Osteoblast (primary cell): ENCODE measurements at regions not wholly inside any gene's neighbourhood (a gene's known extent, or its start where the extent isn't known, plus 50 kb on each side); places are given as distances from the start of the nearest gene placed in this dataset.

Experiments used
- DNase-seq: peaks from one replicate; pipeline ENCODE4 v3.0.0; 2011; ENCODE audit warnings: low spot score, mixed read lengths; ENCODE audit not compliant: insufficient read length; ENCODE audit errors: missing footprints
- H2AFZ ChIP-seq: 2 replicates; pipeline ENCODE4 v1.6.0; 2011; ENCODE audit warnings: mild to moderate bottlenecking, low read length
- H3K27ac ChIP-seq: 2 replicates; pipeline ENCODE4 v1.5.1; 2011; ENCODE audit warnings: mild to moderate bottlenecking, low read depth, low read length, moderate library complexity
- H3K27me3 ChIP-seq: 2 replicates; pipeline ENCODE4 v1.6.0; 2012; ENCODE audit warnings: mild to moderate bottlenecking, control low read depth, inconsistent platforms, low read length, moderate library complexity; ENCODE audit not compliant: insufficient read depth
- H3K36me3 ChIP-seq: 2 replicates; pipeline ENCODE4 v1.5.1; 2011; ENCODE audit warnings: mild to moderate bottlenecking, low read length, control low read depth, moderate library complexity; ENCODE audit not compliant: insufficient read depth
- H3K4me1 ChIP-seq: 2 replicates; pipeline ENCODE4 v1.5.1; 2011; ENCODE audit warnings: mild to moderate bottlenecking, low read length, control low read depth, moderate library complexity; ENCODE audit not compliant: insufficient read depth
- H3K4me2 ChIP-seq: 2 replicates; pipeline ENCODE4 v1.6.0; 2011; ENCODE audit warnings: mild to moderate bottlenecking, low read length; ENCODE audit not compliant: insufficient read depth
- H3K4me3 ChIP-seq: fragments of 200-600 bp; sonication (generic); 3 replicates; pipeline ENCODE4 v1.5.1; 2012; ENCODE audit warnings: mild to moderate bottlenecking, low read length, inconsistent platforms; ENCODE audit not compliant: insufficient read depth
- H3K79me2 ChIP-seq: 2 replicates; pipeline ENCODE4 v1.6.0; 2012; ENCODE audit warnings: mild to moderate bottlenecking, low read length, control low read depth, inconsistent platforms; ENCODE audit not compliant: insufficient read depth
- H3K9me3 ChIP-seq: 2 replicates; pipeline ENCODE4 v1.5.1; 2011; ENCODE audit warnings: low read depth, low read length, control low read depth
- H4K20me1 ChIP-seq: 2 replicates; pipeline ENCODE4 v1.6.0; 2012; ENCODE audit warnings: mild to moderate bottlenecking, low read length, control low read depth; ENCODE audit not compliant: insufficient read depth
- CTCF ChIP-seq: IDR thresholded peaks from 2 replicates; pipeline ENCODE4 v1.5.1; 2011; ENCODE audit warnings: mild to moderate bottlenecking, low read depth, low read length, moderate library complexity; ENCODE audit errors: extremely low read depth

DNA sequence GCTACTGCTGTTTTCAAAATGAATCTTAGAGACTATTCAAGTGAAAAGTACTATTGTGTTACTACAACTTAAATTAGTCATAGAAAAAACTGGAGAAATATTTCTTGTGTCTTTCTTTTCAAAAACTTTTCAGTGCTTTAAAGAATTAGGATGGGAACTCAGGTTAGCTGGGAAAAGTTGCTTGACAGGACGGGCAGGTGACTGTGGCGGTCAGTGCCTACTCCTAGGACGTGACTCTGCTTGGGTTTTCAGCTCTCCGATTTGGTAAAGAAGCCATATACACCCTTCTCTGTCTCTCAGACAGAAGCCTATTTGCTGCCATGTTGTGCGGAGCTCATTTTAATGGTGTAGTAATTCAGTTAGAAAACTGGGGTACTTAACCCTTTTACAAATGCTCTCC, 89.8 kb upstream of the CACNA2D3 start:
- Histone ChIP-seq H3K27me3 (no peaks in the 10 kb centered on the region), H2AFZ (no peak overlapping the region), H3K9me3 (no peaks in the 10 kb centered on the region), H3K4me3 (no peak overlapping the region), H3K79me2 (no peaks in the 10 kb centered on the region), H3K4me2 (no peak overlapping the region), H3K4me1 (no peaks in the 10 kb centered on the region), H3K27ac (no peak overlapping the region), H4K20me1 (no peaks in the 10 kb centered on the region), H3K36me3 (no peaks in the 10 kb centered on the region)
- DNase-seq, result no peak
- TF ChIP-seq CTCF, result no peak

DNA sequence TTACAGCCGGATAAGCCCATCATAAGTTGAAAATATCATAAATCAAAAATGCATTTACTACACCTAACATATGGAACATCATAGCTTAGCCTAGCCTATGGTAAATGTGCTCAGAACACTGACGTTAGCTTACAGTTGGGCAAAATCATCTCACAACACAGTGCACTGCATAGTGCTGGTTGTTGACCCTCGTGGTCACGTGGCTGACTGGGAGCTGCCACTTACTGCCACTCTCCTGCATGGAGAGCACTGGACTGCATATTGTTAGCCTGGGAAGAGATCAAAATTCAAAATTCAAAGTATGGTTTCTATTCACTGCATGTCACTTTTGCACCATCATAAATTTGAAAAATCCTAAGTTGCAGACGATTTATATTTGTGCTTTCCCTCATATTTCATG, 94.0 kb upstream of the CACNA2D3 start:
- H3K9me3 ChIP-seq, result no peaks in the 10 kb centered on the region
- TF ChIP-seq CTCF, result no peak
- H3K36me3 ChIP-seq, result no peaks in the 10 kb centered on the region
- H3K4me1 ChIP-seq, result no peaks in the 10 kb centered on the region
- DNase-seq, result no peak
- no peaks in the 10 kb centered on the region for H3K79me2 ChIP-seq
- no peak overlapping the region for H3K4me2 ChIP-seq
- no peak overlapping the region for H2AFZ ChIP-seq
- no peaks in the 10 kb centered on the region for H4K20me1 ChIP-seq
- no peak overlapping the region for H3K4me3 ChIP-seq
- no peaks in the 10 kb centered on the region for H3K27me3 ChIP-seq
- no peak overlapping the region for H3K27ac ChIP-seq

DNA sequence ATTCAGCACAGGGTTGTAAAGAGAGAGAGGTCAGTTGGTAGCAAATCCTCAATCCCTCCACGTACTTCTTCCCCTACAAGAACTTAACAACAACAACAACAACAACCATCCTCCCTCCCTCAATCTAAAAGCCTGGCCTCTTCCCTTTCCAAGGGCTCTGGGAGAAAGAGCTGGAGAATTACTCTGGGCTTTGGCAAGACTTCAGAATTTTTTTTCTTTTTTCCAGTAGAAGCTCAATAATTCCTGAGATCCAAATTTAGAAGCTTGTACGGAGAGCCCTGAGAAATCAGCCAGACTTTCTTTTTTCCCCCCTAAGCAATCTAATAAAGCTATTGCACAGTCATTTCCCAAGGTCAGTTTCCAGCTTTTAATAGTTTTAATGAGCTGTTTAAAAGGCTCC, 95.8 kb upstream of the CACNA2D3 start:
- Histone ChIP-seq H3K9me3 (no peaks in the 10 kb centered on the region), H3K27me3 (no peaks in the 10 kb centered on the region), H4K20me1 (no peaks in the 10 kb centered on the region), H3K27ac (no peak overlapping the region), H3K79me2 (no peaks in the 10 kb centered on the region), H3K4me2 (no peak overlapping the region), H3K36me3 (no peaks in the 10 kb centered on the region), H2AFZ (no peak overlapping the region), H3K4me1 (no peaks in the 10 kb centered on the region), H3K4me3 (no peak overlapping the region)
- TF ChIP-seq CTCF, result no peak
- DNase-seq, result no peak

DNA sequence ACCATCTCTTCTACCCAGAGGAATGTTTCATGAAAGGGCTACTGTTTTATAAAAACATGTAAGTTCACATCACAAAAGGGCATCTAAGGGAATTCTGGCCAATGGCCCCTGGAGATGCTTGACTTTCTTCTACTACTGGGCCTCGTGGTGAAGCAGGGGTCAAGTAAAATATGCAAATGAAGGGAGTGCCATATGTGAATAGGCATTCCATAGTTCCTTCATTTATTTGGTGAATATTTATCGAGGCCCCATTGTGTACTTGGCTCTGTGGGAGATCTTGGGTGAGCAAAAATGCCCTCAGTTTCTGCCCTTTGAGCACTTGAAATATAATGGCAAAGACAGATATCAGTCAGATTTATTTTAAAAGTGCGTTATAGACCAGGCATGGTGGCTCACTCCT, 101.3 kb upstream of the CACNA2D3 start:
- no peaks in the 10 kb centered on the region for H3K36me3 ChIP-seq
- no peaks in the 10 kb centered on the region for H4K20me1 ChIP-seq
- H3K4me3 ChIP-seq, result no peak overlapping the region
- no peak for TF ChIP-seq CTCF
- no peak overlapping the region for H3K27ac ChIP-seq
- H3K27me3 ChIP-seq, result no peaks in the 10 kb centered on the region
- no peak for DNase-seq
- no peaks in the 10 kb centered on the region for H3K9me3 ChIP-seq
- H3K4me2 ChIP-seq, result no peak overlapping the region
- no peaks in the 10 kb centered on the region for H3K4me1 ChIP-seq
- no peak overlapping the region for H2AFZ ChIP-seq
- no peaks in the 10 kb centered on the region for H3K79me2 ChIP-seq
